LoVo (cell line): ENCODE measurements at regions not wholly inside any gene's neighbourhood (a gene's known extent, or its start where the extent isn't known, plus 50 kb on each side); places are given as distances from the start of the nearest gene placed in this dataset.
"Not testable (repeated sequence)": the region's sequence is repeated elsewhere in the genome, so short reads cannot be mapped to it uniquely, and the experiment has no call there.

Experiments
- DNase-seq: peaks from one replicate; pipeline ENCODE4 v3.0.0-alpha.2; 2016; ENCODE audit warnings: low spot score

- no peak for DNase-seq
These were observed 683.9 kb downstream of the CCSER2 start for GRCh38 chr10:85012305-85012704.

DNA sequence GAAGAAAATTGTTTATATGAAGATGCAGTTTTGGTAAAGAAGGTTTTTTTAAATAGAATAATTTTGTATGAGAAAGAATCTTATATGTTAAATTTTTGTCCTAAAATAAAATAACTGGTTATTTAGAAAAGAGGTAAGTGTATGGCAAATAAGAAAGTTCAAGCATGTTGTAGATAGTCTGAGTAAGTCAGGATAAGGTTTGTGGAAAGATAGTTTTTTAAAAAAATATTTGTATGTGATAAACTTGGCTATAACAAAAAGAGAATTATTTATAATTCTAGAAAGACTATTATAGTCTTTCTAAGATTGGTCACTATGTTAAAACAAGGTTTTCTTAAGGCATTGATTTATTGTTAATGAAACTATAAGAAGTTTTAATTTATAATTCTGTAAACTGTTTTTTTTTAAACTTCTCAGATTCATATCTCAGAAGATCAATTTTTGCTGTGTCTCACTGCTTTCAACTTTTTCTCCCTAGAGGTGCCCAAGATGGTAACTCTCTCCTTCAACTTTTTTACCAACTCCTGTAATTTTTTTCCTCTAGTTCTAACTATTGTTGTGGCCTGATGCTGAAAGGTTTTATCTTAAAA lies 698.6 kb downstream of the CCSER2 start:
- DNase-seq = no peak

DNA sequence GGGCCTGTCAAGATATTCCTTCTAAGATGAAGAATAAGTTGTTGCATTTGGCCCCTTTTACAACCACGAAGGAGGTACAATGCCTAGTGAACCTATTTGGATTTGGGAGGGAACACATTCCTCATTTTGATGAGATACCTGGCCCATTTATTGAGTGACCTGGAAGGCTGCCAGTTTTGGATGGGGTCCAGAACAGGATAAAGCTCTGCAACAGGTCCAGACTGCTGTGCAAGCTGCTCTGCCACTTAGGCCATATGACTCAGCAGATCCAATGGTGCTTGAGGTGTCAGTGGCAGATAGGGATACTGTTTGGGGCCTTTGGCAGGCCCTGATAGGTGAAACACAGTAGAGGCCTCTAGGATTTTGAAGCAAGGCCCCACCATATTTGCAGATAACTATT lies 704.6 kb downstream of the CCSER2 start:
- no peak for DNase-seq

GRCh38 chr10:85036661-85037060 lies 708.3 kb downstream of the CCSER2 start:
- DNase-seq = no peak

GRCh38 chr10:85039311-85039710 lies 710.9 kb downstream of the CCSER2 start:
- no peak for DNase-seq

DNA sequence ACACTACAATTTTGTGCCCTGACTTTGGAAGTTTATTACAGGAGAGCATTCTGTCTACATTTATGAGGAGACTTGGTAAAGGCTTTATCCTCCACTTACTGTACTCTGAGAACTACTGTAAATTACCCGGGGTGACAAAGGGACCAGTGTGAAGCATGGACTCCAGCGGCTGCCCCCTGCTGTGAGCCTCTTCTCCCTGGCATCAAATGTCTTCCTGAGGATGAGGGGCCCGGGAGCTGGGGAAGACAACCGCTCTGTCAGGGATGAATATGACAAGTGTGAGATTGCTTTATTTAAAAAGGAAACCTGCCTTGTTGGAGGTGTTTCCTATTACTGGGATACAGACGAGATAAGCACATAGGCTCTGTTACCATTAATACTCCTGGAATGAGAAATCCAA lies 714.8 kb downstream of the CCSER2 start:
- DNase-seq = no peak

GRCh38 chr10:85045046-85045445 lies 716.7 kb downstream of the CCSER2 start:
- DNase-seq = no peak

- DNase-seq = no peak
These were observed 718.9 kb downstream of the CCSER2 start for GRCh38 chr10:85047170-85047834.

- DNase-seq = no peak
These were observed 719.6 kb downstream of the CCSER2 start for GRCh38 chr10:85047979-85048378.

DNA sequence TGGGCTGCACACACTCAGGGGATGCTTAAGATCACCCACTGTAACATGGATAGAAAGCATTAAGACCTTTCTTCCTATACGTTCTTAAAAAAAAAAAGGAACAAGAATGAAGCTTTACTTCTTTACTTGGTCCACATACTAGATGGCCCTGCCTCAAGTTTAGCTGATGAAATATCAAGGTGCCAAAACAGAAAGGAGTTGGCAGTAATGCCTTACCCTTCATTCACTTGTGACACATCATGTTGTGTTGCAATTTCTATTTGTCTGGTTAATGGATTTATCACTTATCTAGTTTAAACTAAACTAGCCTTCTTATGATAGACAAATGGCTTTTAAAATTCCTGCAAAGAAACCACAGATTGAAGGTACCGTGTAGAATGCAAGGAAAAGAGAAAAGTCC lies 720.3 kb downstream of the CCSER2 start:
- DNase-seq = no peak

GRCh38 chr10:85060944-85061343 lies 732.6 kb downstream of the CCSER2 start:
- DNase-seq = no peak

GRCh38 chr10:85061401-85061800 lies 733.0 kb downstream of the CCSER2 start:
- no peak for DNase-seq

DNA sequence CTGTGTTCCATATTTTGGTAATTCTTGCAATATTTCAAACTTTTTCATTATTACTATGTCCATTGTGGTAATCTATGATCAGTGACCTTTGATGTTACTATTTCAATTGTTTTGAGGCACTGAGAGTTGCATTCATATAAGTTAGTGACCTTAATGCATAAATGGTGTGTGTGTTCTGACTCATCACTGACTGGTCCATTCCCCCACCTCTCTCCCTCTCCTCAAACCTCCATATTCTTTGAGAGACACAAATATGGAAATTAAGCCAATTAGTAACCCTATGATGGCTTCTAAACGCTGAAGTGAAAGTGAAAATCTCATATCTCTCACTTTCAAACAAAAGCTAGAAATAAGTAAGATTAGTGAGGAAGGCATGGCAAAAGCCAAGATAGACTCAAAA lies 739.6 kb downstream of the CCSER2 start:
- no peak for DNase-seq

GRCh38 chr10:85080934-85081333 lies 752.5 kb downstream of the CCSER2 start:
- DNase-seq = no peak

GRCh38 chr10:85098835-85099521 lies 770.6 kb downstream of the CCSER2 start:
- DNase-seq = no peak

DNA sequence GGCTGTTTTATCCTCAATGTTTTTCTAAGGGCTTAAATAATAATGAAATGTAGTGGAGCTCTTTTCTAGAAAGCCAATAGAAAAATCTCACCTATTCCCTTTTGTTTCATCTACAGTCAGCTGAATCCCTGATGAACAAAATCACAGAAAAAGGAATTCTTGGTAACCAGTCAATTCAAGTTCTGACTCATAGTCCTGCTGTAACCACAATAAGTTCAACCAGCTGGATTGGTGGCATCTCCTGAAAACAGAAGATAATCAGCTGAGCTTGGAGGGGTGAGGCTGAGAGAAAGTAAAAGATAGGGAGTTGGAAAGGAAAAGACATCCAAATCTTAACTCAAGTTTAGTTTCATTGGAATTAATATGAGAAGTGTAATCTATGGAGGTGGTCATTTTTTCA lies 772.1 kb downstream of the CCSER2 start:
- no peak for DNase-seq

GRCh38 chr10:85105614-85106255 lies 777.3 kb downstream of the CCSER2 start:
- no peak for DNase-seq

DNA sequence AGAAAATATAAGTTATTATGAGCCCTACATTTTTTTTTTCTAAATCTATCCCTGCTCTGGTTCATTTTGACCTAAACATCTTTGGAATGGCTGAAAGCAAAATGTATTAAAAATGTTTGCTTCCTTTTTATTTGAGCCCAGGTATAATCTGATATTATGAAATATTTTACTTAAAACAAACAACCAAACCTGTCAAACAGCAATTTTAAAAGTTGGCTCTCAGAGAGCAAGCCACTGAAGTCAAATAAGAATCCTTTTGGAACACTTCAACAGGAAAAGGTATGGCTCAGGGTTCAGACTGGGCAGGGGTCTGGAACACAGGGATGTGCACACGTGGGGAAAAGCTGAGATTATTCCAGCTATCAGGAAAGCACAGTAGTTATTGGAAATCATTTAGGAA lies 782.9 kb downstream of the CCSER2 start:
- no peak for DNase-seq

DNA sequence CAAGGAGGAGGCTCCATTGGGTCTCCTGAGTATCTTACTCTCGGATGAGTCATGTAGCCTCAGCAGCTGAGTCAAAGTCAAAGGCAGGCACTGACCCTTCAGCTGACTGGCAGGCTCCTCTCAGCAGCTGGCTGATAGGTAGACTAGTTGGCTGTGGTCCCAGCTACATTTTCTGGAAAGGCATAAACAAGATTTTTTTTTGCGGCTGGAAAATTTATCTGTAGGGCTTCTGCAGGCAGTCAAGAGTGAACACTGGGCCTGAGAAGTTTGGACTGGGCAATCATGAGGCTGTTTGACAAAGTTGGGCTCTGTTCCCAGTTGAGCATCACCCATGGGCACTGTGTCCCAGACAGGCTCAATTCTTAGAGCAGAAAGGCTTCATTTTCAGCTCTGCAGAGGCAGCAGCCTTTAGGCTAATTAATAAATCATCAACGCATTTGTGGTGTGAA lies 796.2 kb downstream of the CCSER2 start:
- no peak for DNase-seq

DNA sequence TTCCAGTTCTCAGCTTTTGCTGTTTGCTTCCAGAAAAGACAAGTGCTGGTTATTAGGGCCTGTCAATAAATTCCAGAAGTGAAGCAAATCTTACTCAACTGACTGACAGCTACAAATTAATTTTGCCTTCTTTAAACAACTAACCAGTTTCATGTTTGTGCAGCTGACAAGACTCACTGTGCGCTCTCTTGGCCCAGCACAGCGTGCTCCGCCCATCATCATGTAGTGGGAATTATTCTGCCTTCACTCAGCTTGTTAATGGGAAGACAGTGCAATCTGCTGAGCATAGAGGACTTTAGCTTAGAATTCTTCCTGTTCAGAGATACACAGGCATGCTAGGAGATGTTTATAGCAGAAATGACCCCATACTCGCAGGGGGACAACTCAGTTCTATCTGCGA lies 808.9 kb downstream of the CCSER2 start:
- no peak for DNase-seq

DNA sequence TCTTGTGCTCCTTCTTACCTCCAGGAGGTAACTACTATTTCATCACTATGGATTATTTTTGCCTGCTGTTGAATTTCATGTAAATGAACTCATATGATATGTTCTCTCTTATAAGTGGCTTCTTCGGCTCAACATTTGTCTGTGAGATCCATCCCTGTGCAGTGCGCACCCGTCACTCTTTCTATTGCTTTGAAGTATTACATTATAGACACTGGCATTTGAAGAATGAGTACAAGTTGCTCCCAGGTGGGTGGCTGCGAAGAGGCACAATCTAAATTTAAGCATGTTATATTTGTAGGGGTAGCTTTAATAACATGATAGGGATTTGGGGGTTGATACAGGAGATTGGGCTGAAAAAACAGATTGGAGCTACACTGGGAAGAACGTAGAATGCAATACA lies 809.7 kb downstream of the CCSER2 start:
- no peak for DNase-seq

- DNase-seq = no peak
These were observed 810.7 kb downstream of the CCSER2 start for GRCh38 chr10:85139124-85139523.

DNA sequence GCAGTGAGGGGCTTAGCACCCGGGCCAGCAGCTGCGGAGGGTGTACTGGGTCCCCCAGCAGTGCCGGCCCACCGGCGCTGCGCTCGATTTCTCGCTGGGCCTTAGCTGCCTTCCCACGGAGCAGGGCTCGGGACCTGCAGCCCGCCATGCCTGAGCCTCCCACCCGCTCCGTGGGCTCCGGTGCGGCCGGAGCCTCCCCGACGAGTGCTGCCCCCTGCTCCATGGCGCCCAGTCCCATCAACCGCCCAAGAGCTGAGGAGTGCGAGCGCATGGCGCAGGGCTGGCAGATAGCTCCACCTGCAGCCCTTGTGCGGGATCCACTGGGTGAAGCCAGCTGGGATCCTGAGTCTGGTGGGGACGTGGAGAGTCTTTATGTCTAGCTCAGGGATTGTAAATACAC lies 813.1 kb downstream of the CCSER2 start:
- not testable (repeated sequence) for DNase-seq
